Right ventricle myocardium superior (tissue), 1 donor: ENCODE measurements at regions not wholly inside any gene's neighbourhood (a gene's known extent, or its start where the extent isn't known, plus 50 kb on each side); places are given as distances from the start of the nearest gene placed in this dataset.
"Not testable (repeated sequence)": the region's sequence is repeated elsewhere in the genome, so short reads cannot be mapped to it uniquely, and the experiment has no call there.

Experiments
- ATAC-seq: fragments of 200-7000 bp; cut with Tn5 transposase; one replicate; pipeline ENCODE4 v1.9.1; 2020; ENCODE audit warnings: mild to moderate bottlenecking; ENCODE audit not compliant: poor library complexity
- DNase-seq: peaks from one replicate; pipeline ENCODE4 v3.0.0-alpha.2; 2020
- intact Hi-C: fragments of 100-400 bp; cut with DNase I; formaldehyde crosslinking; loops from one replicate; pipeline ENCODE4 v1.11.2; 2022
- donor health status: DM: no; HTN: yes; CAD: no; lungs with severe emphysema.

GRCh38 chr3:117036259-117036799 is 326.8 kb downstream of the TUSC7 start:
- peak; percentile 95 for ATAC-seq
- no peak for DNase-seq
- intact Hi-C loops, result no loop called here

GRCh38 chr3:117045143-117045542 is 335.6 kb downstream of the TUSC7 start:
- DNase-seq (peak; percentile 53), ATAC-seq (peak; percentile 43)

GRCh38 chr3:117047951-117048705 is 338.5 kb downstream of the TUSC7 start:
- intact Hi-C loops, result no loop called here
- no peak for ATAC-seq

More at GRCh38 chr3:117045143-117045542, 335.6 kb downstream of the TUSC7 start:
- intact Hi-C loops, result no loop called here

GRCh38 chr3:117052395-117052794 is 342.8 kb downstream of the TUSC7 start:
- ATAC-seq, result no peak
- intact Hi-C loops, result no loop called here
- no peak for DNase-seq

More at GRCh38 chr3:117047951-117048705, 338.5 kb downstream of the TUSC7 start:
- no peak for DNase-seq

- no peak for ATAC-seq
- intact Hi-C loops, result no loop called here
- no peak for DNase-seq
Observed at GRCh38 chr3:117054556-117054955, 345.0 kb downstream of the TUSC7 start.

GRCh38 chr3:117056946-117057345 is 347.4 kb downstream of the TUSC7 start:
- DNase-seq, intact Hi-C loops, ATAC-seq: not testable (repeated sequence)

GRCh38 chr3:117059067-117059955 is 349.7 kb downstream of the TUSC7 start:
- DNase-seq, result no peak
- intact Hi-C loops, result no loop called here
- no peak for ATAC-seq

GRCh38 chr3:117059956-117060270 is 350.3 kb downstream of the TUSC7 start:
- DNase-seq (no peak), ATAC-seq (no peak)
- intact Hi-C loops, result no loop called here

GRCh38 chr3:117063930-117064329 is 354.4 kb downstream of the TUSC7 start:
- intact Hi-C loops, result no loop called here
- peak; percentile 67 for ATAC-seq

GRCh38 chr3:117068301-117068700 is 358.7 kb downstream of the TUSC7 start:
- intact Hi-C loops, result no loop called here
- no peak for DNase-seq
- no peak for ATAC-seq

More at GRCh38 chr3:117063930-117064329, 354.4 kb downstream of the TUSC7 start:
- DNase-seq, result no peak

GRCh38 chr3:117074826-117075225 is 365.2 kb downstream of the TUSC7 start:
- DNase-seq (no peak), ATAC-seq (no peak)
- intact Hi-C loops, result no loop called here

- intact Hi-C loops, result no loop called here
- DNase-seq (no peak), ATAC-seq (no peak)
Observed at GRCh38 chr3:117079997-117080396, 370.4 kb downstream of the TUSC7 start.

- DNase-seq (no peak), ATAC-seq (no peak)
- intact Hi-C loops, result no loop called here
Observed at GRCh38 chr3:117080872-117081271, 371.3 kb downstream of the TUSC7 start.

- no peak for DNase-seq
- ATAC-seq, result no peak
- intact Hi-C loops, result no loop called here
Observed at GRCh38 chr3:117084277-117084676, 374.7 kb downstream of the TUSC7 start.

GRCh38 chr3:117084739-117085270 is 375.2 kb downstream of the TUSC7 start:
- intact Hi-C loops, result no loop called here

GRCh38 chr3:117091676-117092075 is 382.1 kb downstream of the TUSC7 start:
- DNase-seq (no peak), ATAC-seq (no peak)
- intact Hi-C loops, result no loop called here

More at GRCh38 chr3:117084739-117085270, 375.2 kb downstream of the TUSC7 start:
- ATAC-seq (no peak), DNase-seq (no peak)

- intact Hi-C loops, result no loop called here
- DNase-seq (no peak), ATAC-seq (no peak)
Observed at GRCh38 chr3:117096549-117096948, 387.0 kb downstream of the TUSC7 start.

- intact Hi-C loops, result no loop called here
- ATAC-seq (no peak), DNase-seq (no peak)
Observed at GRCh38 chr3:117097351-117097750, 387.8 kb downstream of the TUSC7 start.

- DNase-seq (no peak), ATAC-seq (no peak)
- intact Hi-C loops, result no loop called here
Observed at GRCh38 chr3:117101697-117102096, 392.1 kb downstream of the TUSC7 start.
